K562 (cell line): ENCODE measurements at regions not wholly inside any gene's neighbourhood (a gene's known extent, or its start where the extent isn't known, plus 50 kb on each side); places are given as distances from the start of the nearest gene placed in this dataset.
"Not testable (repeated sequence)": the region's sequence is repeated elsewhere in the genome, so short reads cannot be mapped to it uniquely, and the experiment has no call there.

ENCODE experiments used
- ELF4 ChIP-seq: fragments of 450-650 bp; formaldehyde crosslinking; IDR thresholded peaks from 2 replicates; pipeline ENCODE4 v1.4.0; 2022; ENCODE audit warnings: missing genetic modification characterization
- MTA3 ChIP-seq: fragments of 450-650 bp; formaldehyde crosslinking; IDR thresholded peaks from 2 replicates; pipeline ENCODE4 v1.6.1; 2017; ENCODE audit warnings: mild to moderate bottlenecking, borderline replicate concordance
- RAD21 ChIP-seq, 2 experiments: fragments of 250-450 bp in 1 of 2; fragments of 450-650 bp in 1 of 2; sonication (Bioruptor Pico) in 1 of 2; formaldehyde crosslinking in 1 of 2; IDR thresholded peaks in 1 of 2; conservative IDR thresholded peaks in 1 of 2; 2 replicates each; pipeline versions ENCODE4 v1.4.0 to v1.8.0; 2020 to 2022; ENCODE audit warnings: mild to moderate bottlenecking in 2 of 2, moderate library complexity in 1 of 2
- RBM25 ChIP-seq: fragments of 200-400 bp; formaldehyde crosslinking; IDR thresholded peaks from 2 replicates; pipeline ENCODE4 v1.6.1; 2018; ENCODE audit warnings: low read length, low read depth, moderate library complexity; ENCODE audit not compliant: severe bottlenecking
- RFX5 ChIP-seq: IDR thresholded peaks from 2 replicates; pipeline ENCODE4 v1.6.1; 2011; ENCODE audit warnings: low read depth, mild to moderate bottlenecking, improper control_type of control experiment, low read length
- SIX5 ChIP-seq, 2 experiments: IDR thresholded peaks; 2 replicates each; pipeline ENCODE4 v1.6.1; 2011; ENCODE audit warnings: low read length in 2 of 2, borderline replicate concordance in 1 of 2, low read depth in 1 of 2, mild to moderate bottlenecking in 1 of 2, moderate library complexity in 1 of 2; ENCODE audit not compliant: insufficient read depth in 1 of 2
- TAF1 ChIP-seq: IDR thresholded peaks from 2 replicates; pipeline ENCODE4 v1.6.1; 2011; ENCODE audit warnings: mild to moderate bottlenecking, low read length, moderate library complexity; ENCODE audit not compliant: insufficient read depth, control insufficient read depth, severe bottlenecking; ENCODE audit errors: extremely low read depth
- WHSC1 ChIP-seq: IDR thresholded peaks from one replicate; pipeline ENCODE4 v1.6.1; 2012; ENCODE audit warnings: low read length, control low read depth, inconsistent platforms
- TF ChIP-seq, protein P1 (sequence below), 3 experiments: IDR thresholded peaks in 2 of 3; conservative IDR thresholded peaks in 1 of 3; 2 replicates each; pipeline ENCODE4 v1.5.1; 2011 to 2012; ENCODE audit warnings: low read length in 3 of 3, mild to moderate bottlenecking in 3 of 3, control low read depth in 2 of 3, improper control_type of control experiment in 1 of 3, inconsistent platforms in 1 of 3, low read depth in 1 of 3, mixed read lengths in 1 of 3, moderate library complexity in 1 of 3; ENCODE audit not compliant: insufficient read depth in 2 of 3
- TF ChIP-seq, protein P2 (sequence below): sonication (generic); formaldehyde crosslinking; IDR thresholded peaks from 2 replicates; pipeline ENCODE4 v1.5.0; 2020; ENCODE audit warnings: missing genetic modification reagents
- TF ChIP-seq, protein P3 (sequence below): fragments of 150-350 bp; IDR thresholded peaks from 2 replicates; pipeline ENCODE4 v1.6.1; 2014; ENCODE audit warnings: low read depth, mild to moderate bottlenecking, low read length, borderline replicate concordance
- TF ChIP-seq, protein P4 (sequence below): fragments of 450-650 bp; IDR thresholded peaks from one replicate; pipeline ENCODE4 v1.6.1; 2018; ENCODE audit warnings: mild to moderate bottlenecking, moderate library complexity; ENCODE audit not compliant: partially characterized antibody
- TF ChIP-seq, protein P5 (sequence below): fragments of 250-450 bp; sonication (Bioruptor Pico); IDR thresholded peaks from 2 replicates; pipeline ENCODE4 v1.5.0; 2020; ENCODE audit warnings: mild to moderate bottlenecking, borderline replicate concordance
- TF ChIP-seq, protein P6 (sequence below): fragments of 250-450 bp; sonication (Bioruptor Pico); IDR thresholded peaks from 2 replicates; pipeline ENCODE4 v1.5.0; 2021; ENCODE audit warnings: mild to moderate bottlenecking, moderate library complexity

DNA sequence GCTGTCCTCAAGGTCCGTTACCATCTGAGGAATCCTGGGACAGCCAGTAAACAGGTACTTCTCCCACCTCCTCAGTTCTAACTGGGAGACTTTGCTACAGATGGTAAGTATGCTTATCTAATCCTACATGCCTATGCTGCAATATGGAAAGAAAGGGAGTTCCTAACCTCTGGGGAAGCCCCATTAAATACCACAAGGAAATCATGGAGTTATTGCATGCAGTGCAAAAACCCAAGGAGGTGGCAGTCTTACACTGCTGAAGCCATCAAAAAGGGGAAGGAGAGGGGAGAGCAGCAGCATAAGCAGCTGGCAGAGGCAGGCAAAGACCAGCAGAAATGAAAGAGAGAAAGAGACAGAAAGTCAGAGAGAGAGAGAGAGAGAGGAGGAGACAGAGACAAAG is 327.1 kb downstream of the SRGAP2C start:
- not testable (repeated sequence) for TF ChIP-seq RAD21 (CRISPR knock-in tag; conservative IDR thresholded peaks at IDR 0.05 in 1 of 2, IDR thresholded peaks at IDR 0.05 in 1 of 2); SIX5 (IDR thresholded peaks at IDR 0.05; ENCODE audit: borderline replicate concordance in 1 of 2, insufficient read depth in 1 of 2, low read depth in 1 of 2, low read length in 2 of 2); ELF4 (CRISPR knock-in tag); TAF1; RFX5; WHSC1; MTA3; RBM25
- TF ChIP-seq, protein P1, sequence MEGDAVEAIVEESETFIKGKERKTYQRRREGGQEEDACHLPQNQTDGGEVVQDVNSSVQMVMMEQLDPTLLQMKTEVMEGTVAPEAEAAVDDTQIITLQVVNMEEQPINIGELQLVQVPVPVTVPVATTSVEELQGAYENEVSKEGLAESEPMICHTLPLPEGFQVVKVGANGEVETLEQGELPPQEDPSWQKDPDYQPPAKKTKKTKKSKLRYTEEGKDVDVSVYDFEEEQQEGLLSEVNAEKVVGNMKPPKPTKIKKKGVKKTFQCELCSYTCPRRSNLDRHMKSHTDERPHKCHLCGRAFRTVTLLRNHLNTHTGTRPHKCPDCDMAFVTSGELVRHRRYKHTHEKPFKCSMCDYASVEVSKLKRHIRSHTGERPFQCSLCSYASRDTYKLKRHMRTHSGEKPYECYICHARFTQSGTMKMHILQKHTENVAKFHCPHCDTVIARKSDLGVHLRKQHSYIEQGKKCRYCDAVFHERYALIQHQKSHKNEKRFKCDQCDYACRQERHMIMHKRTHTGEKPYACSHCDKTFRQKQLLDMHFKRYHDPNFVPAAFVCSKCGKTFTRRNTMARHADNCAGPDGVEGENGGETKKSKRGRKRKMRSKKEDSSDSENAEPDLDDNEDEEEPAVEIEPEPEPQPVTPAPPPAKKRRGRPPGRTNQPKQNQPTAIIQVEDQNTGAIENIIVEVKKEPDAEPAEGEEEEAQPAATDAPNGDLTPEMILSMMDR (IDR thresholded peaks at IDR 0.05 in 2 of 3, conservative IDR thresholded peaks at IDR 0.05 in 1 of 3; ENCODE audit: insufficient read depth in 2 of 3, low read depth in 1 of 3, low read length in 3 of 3), result not testable (repeated sequence)
- TF ChIP-seq, protein P2, sequence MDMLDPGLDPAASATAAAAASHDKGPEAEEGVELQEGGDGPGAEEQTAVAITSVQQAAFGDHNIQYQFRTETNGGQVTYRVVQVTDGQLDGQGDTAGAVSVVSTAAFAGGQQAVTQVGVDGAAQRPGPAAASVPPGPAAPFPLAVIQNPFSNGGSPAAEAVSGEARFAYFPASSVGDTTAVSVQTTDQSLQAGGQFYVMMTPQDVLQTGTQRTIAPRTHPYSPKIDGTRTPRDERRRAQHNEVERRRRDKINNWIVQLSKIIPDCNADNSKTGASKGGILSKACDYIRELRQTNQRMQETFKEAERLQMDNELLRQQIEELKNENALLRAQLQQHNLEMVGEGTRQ (CRISPR knock-in tag), result not testable (repeated sequence)
- TF ChIP-seq, protein P3, sequence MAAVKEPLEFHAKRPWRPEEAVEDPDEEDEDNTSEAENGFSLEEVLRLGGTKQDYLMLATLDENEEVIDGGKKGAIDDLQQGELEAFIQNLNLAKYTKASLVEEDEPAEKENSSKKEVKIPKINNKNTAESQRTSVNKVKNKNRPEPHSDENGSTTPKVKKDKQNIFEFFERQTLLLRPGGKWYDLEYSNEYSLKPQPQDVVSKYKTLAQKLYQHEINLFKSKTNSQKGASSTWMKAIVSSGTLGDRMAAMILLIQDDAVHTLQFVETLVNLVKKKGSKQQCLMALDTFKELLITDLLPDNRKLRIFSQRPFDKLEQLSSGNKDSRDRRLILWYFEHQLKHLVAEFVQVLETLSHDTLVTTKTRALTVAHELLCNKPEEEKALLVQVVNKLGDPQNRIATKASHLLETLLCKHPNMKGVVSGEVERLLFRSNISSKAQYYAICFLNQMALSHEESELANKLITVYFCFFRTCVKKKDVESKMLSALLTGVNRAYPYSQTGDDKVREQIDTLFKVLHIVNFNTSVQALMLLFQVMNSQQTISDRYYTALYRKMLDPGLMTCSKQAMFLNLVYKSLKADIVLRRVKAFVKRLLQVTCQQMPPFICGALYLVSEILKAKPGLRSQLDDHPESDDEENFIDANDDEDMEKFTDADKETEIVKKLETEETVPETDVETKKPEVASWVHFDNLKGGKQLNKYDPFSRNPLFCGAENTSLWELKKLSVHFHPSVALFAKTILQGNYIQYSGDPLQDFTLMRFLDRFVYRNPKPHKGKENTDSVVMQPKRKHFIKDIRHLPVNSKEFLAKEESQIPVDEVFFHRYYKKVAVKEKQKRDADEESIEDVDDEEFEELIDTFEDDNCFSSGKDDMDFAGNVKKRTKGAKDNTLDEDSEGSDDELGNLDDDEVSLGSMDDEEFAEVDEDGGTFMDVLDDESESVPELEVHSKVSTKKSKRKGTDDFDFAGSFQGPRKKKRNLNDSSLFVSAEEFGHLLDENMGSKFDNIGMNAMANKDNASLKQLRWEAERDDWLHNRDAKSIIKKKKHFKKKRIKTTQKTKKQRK, result not testable (repeated sequence)
- TF ChIP-seq, protein P4, sequence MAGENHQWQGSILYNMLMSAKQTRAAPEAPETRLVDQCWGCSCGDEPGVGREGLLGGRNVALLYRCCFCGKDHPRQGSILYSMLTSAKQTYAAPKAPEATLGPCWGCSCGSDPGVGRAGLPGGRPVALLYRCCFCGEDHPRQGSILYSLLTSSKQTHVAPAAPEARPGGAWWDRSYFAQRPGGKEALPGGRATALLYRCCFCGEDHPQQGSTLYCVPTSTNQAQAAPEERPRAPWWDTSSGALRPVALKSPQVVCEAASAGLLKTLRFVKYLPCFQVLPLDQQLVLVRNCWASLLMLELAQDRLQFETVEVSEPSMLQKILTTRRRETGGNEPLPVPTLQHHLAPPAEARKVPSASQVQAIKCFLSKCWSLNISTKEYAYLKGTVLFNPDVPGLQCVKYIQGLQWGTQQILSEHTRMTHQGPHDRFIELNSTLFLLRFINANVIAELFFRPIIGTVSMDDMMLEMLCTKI, result not testable (repeated sequence)
- TF ChIP-seq, protein P5, sequence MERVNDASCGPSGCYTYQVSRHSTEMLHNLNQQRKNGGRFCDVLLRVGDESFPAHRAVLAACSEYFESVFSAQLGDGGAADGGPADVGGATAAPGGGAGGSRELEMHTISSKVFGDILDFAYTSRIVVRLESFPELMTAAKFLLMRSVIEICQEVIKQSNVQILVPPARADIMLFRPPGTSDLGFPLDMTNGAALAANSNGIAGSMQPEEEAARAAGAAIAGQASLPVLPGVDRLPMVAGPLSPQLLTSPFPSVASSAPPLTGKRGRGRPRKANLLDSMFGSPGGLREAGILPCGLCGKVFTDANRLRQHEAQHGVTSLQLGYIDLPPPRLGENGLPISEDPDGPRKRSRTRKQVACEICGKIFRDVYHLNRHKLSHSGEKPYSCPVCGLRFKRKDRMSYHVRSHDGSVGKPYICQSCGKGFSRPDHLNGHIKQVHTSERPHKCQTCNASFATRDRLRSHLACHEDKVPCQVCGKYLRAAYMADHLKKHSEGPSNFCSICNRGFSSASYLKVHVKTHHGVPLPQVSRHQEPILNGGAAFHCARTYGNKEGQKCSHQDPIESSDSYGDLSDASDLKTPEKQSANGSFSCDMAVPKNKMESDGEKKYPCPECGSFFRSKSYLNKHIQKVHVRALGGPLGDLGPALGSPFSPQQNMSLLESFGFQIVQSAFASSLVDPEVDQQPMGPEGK (CRISPR knock-in tag), result not testable (repeated sequence)
- TF ChIP-seq, protein P6, sequence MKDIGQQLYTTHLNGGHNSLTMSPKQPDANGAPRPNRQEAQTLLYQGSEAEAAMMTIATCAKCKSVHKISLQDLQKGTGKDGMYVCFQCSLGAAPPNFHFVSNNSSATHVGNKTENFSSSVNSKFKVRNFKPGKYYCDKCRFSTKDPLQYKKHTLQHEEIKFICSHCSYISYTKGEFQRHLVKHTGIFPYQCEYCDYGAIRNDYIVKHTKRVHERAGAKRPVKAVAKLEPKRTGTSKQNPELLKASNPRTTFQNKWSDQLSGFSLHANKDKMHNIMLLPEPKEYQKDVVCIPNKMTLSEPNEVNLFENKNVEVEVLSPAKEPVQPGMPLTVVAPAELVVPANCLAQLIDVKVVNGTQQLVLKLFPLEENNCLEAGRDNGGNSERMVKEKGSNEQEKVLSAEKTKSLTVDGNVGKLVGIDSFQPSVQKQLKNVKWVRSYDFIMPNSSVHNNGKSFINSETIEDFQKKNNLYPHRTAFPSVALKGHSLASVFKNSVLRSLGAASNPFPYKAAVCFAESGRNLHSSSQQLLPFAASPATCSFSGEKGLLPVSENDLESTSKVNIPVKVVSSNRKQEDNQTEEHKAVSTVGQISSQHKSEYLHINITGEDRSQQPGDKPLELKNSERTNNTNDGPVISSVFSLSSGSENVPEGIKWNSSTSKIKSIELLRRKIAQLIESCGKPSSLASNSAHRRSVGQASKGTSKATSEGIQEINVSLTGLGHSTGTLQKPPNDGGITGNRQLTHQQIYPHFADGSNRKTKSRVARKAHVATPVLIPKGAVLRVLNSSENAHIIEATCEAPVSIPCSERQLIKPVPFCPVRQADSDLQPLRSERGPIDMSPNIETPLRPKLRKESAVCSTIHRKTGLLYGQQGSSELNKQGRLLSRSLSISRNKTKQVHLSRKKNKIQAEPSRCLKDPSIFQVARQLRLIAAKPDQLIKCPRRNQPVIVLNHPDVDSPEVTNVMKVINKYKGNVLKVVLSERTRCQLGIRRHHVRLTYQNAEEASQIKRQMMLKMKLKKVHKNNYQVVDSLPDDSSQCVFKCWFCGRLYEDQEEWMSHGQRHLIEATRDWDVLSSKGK (CRISPR knock-in tag), result not testable (repeated sequence)
